ENCODE measurements at regions not wholly inside any gene's neighbourhood (a gene's known extent, or its start where the extent isn't known, plus 50 kb on each side); places are given as distances from the start of the nearest gene placed in this dataset.
A peak's percentile ranks its signal among the peaks of the same experiment; 100 is the strongest.
"Not testable (repeated sequence)": the region's sequence is repeated elsewhere in the genome, so short reads cannot be mapped to it uniquely, and the experiment has no call there.

GRCh38 chr9:105007143-105007542 lies 79.2 kb upstream of the ABCA1 start:
- H3K36me3 ChIP-seq (ENCODE audit: control insufficient read depth, insufficient read depth, low read length) = no peaks in the 10 kb centered on the region
- no TSS peak for BruUV-seq (replicated peaks)
- ChIA-PET POLR2A (no interaction called here), CTCF (no interaction called here)
- TF ChIP-seq CTCF (IDR thresholded peaks at IDR 0.05) = no peak
- TF ChIP-seq, protein P1, sequence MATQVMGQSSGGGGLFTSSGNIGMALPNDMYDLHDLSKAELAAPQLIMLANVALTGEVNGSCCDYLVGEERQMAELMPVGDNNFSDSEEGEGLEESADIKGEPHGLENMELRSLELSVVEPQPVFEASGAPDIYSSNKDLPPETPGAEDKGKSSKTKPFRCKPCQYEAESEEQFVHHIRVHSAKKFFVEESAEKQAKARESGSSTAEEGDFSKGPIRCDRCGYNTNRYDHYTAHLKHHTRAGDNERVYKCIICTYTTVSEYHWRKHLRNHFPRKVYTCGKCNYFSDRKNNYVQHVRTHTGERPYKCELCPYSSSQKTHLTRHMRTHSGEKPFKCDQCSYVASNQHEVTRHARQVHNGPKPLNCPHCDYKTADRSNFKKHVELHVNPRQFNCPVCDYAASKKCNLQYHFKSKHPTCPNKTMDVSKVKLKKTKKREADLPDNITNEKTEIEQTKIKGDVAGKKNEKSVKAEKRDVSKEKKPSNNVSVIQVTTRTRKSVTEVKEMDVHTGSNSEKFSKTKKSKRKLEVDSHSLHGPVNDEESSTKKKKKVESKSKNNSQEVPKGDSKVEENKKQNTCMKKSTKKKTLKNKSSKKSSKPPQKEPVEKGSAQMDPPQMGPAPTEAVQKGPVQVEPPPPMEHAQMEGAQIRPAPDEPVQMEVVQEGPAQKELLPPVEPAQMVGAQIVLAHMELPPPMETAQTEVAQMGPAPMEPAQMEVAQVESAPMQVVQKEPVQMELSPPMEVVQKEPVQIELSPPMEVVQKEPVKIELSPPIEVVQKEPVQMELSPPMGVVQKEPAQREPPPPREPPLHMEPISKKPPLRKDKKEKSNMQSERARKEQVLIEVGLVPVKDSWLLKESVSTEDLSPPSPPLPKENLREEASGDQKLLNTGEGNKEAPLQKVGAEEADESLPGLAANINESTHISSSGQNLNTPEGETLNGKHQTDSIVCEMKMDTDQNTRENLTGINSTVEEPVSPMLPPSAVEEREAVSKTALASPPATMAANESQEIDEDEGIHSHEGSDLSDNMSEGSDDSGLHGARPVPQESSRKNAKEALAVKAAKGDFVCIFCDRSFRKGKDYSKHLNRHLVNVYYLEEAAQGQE (IDR thresholded peaks at IDR 0.05; ENCODE audit: insufficient read depth in 1 of 2, low read depth in 2 of 2, low read length in 1 of 2) = no peak
- no peak for TF ChIP-seq SIN3A (IDR thresholded peaks at IDR 0.05; ENCODE audit: borderline replicate concordance, insufficient read depth, low read depth, low read length)
- no peak for TF ChIP-seq TCF7L2 (IDR thresholded peaks at IDR 0.05; ENCODE audit: low read depth, low read length)
- TF ChIP-seq POLR2AphosphoS5 (IDR thresholded peaks at IDR 0.05; ENCODE audit: low read depth, low read length) = no peak
- H3K4me3 ChIP-seq (ENCODE audit: low read depth in 2 of 2, low read length in 2 of 2) = no peak overlapping the region
- in situ Hi-C loops (cut with HindIII; ENCODE audit: low pct_unique_long_range_greater_than_20kb, low sequenced_read_pairs) (no loop called here), intact Hi-C loops (cut with micrococcal nuclease; ENCODE audit: unreplicated experiment) (no loop called here)
- peak; percentile 24 for DNase-seq (ENCODE audit: low read depth, low spot score)
- no peaks in the 10 kb centered on the region for H3K27me3 ChIP-seq (ENCODE audit: control insufficient read depth, insufficient read depth, low read length)
- ATAC-seq = no peak
- H3K4me1 ChIP-seq (ENCODE audit: control insufficient read depth, insufficient read depth, low read length) = no peaks in the 10 kb centered on the region
- no peaks in the 10 kb centered on the region for H3K9me3 ChIP-seq (ENCODE audit: control insufficient read depth, insufficient read depth, low read depth, low read length)
- H3K27ac ChIP-seq (ENCODE audit: low read length) = no peak overlapping the region

DNA sequence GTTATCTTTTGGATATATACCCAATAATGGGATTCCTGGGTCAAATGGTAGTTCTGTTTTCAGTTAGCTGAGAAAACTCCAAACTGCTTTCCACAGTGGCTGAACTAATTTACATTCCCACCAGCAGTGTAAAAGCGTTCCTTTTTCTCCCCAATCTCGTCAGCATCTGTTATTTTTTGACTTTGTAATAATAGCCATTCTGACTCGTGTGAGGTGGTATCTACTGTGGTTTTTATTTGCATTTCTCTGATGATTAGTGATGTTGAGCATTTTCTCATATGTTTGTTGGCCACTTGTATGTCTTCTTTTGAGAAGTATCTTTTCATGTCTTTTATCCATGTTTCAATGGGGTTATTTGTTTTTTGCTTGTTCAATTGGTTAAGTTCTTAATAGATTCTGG lies 82.1 kb upstream of the ABCA1 start:
- DNase-seq (ENCODE audit: low read depth, low spot score); in situ Hi-C loops (cut with HindIII; ENCODE audit: low pct_unique_long_range_greater_than_20kb, low sequenced_read_pairs); intact Hi-C loops (cut with micrococcal nuclease; ENCODE audit: unreplicated experiment); H3K27me3 ChIP-seq (ENCODE audit: control insufficient read depth, insufficient read depth, low read length); H3K36me3 ChIP-seq (ENCODE audit: control insufficient read depth, insufficient read depth, low read length); H3K9me3 ChIP-seq (ENCODE audit: control insufficient read depth, insufficient read depth, low read depth, low read length); H3K4me1 ChIP-seq (ENCODE audit: control insufficient read depth, insufficient read depth, low read length); ATAC-seq; CTCF ChIA-PET; POLR2A ChIA-PET; H3K27ac ChIP-seq (ENCODE audit: low read length); H3K4me3 ChIP-seq (ENCODE audit: low read depth in 2 of 2, low read length in 2 of 2); BruUV-seq (replicated peaks): not testable (repeated sequence)

DNA sequence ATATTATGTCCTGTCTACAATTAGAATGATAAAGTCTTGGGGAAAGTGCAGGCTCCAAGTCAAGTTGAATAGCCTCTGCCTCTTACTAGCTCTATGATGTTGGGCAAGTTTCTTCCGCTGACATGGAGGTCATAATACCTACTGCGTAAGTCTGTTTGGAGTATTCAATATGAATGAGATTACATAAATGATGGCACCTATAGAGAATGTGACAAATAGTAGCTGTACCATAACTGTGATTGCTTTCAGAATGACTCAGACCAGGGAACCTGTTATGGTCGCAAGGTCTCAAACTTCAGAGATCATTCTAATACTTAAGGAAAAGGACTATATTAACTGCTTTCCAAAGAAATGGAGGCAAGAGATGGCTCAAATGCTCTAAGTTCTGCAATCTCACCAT lies 94.0 kb upstream of the ABCA1 start:
- no peak for DNase-seq (ENCODE audit: low read depth, low spot score)
- ChIA-PET POLR2A (no interaction called here), CTCF (no interaction called here)

More for the DNA sequence above, 94.0 kb upstream of the ABCA1 start:
- no peaks in the 10 kb centered on the region for H3K27me3 ChIP-seq (ENCODE audit: control insufficient read depth, insufficient read depth, low read length)
- no peaks in the 10 kb centered on the region for H3K36me3 ChIP-seq (ENCODE audit: control insufficient read depth, insufficient read depth, low read length)
- H3K27ac ChIP-seq (ENCODE audit: low read length) = no peak overlapping the region
- no TSS peak for BruUV-seq (replicated peaks)
- intact Hi-C loops (cut with micrococcal nuclease; ENCODE audit: unreplicated experiment) = no loop called here
- H3K4me1 ChIP-seq (ENCODE audit: control insufficient read depth, insufficient read depth, low read length) = no peaks in the 10 kb centered on the region
- TF ChIP-seq, protein P1 (IDR thresholded peaks at IDR 0.05; ENCODE audit: insufficient read depth in 1 of 2, low read depth in 2 of 2, low read length in 1 of 2) = no peak
- TF ChIP-seq SIN3A (IDR thresholded peaks at IDR 0.05; ENCODE audit: borderline replicate concordance, insufficient read depth, low read depth, low read length) (no peak), CTCF (IDR thresholded peaks at IDR 0.05) (no peak), TCF7L2 (IDR thresholded peaks at IDR 0.05; ENCODE audit: low read depth, low read length) (no peak), POLR2AphosphoS5 (IDR thresholded peaks at IDR 0.05; ENCODE audit: low read depth, low read length) (no peak)
- no peak overlapping the region for H3K4me3 ChIP-seq (ENCODE audit: low read depth in 2 of 2, low read length in 2 of 2)
- no peak for ATAC-seq
- in situ Hi-C loops (cut with HindIII; ENCODE audit: low pct_unique_long_range_greater_than_20kb, low sequenced_read_pairs) = no loop called here
- no peaks in the 10 kb centered on the region for H3K9me3 ChIP-seq (ENCODE audit: control insufficient read depth, insufficient read depth, low read depth, low read length)
